Endodermal cell (in vitro differentiated cells): ENCODE measurements at regions not wholly inside any gene's neighbourhood (a gene's known extent, or its start where the extent isn't known, plus 50 kb on each side); places are given as distances from the start of the nearest gene placed in this dataset.

Experiments used
- DNase-seq: peaks from one replicate; pipeline ENCODE4 v3.0.0-alpha.2; 2017
- H3K27ac ChIP-seq: 2 replicates; pipeline ENCODE4 v1.5.1; 2013; ENCODE audit warnings: mild to moderate bottlenecking, low read depth, low read length, moderate library complexity
- H3K27me3 ChIP-seq: 2 replicates; pipeline ENCODE4 v1.6.1; 2013; ENCODE audit warnings: mild to moderate bottlenecking, low read length, moderate library complexity; ENCODE audit not compliant: insufficient read depth, control insufficient read depth, poor library complexity, severe bottlenecking
- H3K36me3 ChIP-seq: 2 replicates; pipeline ENCODE4 v1.7.0; 2013; ENCODE audit warnings: mild to moderate bottlenecking, low read length, moderate library complexity; ENCODE audit not compliant: control insufficient read depth, insufficient read depth
- H3K4me1 ChIP-seq: one replicate; pipeline ENCODE4 v1.7.0; 2013; ENCODE audit warnings: low read length; ENCODE audit not compliant: control insufficient read depth, insufficient read depth
- H3K4me3 ChIP-seq: 2 replicates; pipeline ENCODE4 v1.5.1; 2013; ENCODE audit warnings: mild to moderate bottlenecking, low read length, moderate library complexity
- H3K9ac ChIP-seq: 2 replicates; pipeline ENCODE4 v1.6.1; 2013; ENCODE audit warnings: mild to moderate bottlenecking, low read length, moderate library complexity; ENCODE audit not compliant: poor library complexity, severe bottlenecking; ENCODE audit errors: extremely low read depth
- H3K9me3 ChIP-seq: 2 replicates; pipeline ENCODE4 v1.6.1; 2013; ENCODE audit warnings: mild to moderate bottlenecking, low read length, moderate library complexity; ENCODE audit not compliant: control insufficient read depth
- H3K27ac Mint-ChIP-seq: 2 replicates; pipeline ENCODE4 v1.8.0; 2020; ENCODE audit warnings: mixed read lengths
- H3K27me3 Mint-ChIP-seq: 2 replicates; pipeline ENCODE4 v1.8.0; 2021; ENCODE audit warnings: mild to moderate bottlenecking, mixed read lengths; ENCODE audit not compliant: insufficient read depth
- H3K36me3 Mint-ChIP-seq: 2 replicates; pipeline ENCODE4 v1.8.0; 2020; ENCODE audit warnings: low read depth, mixed read lengths
- H3K4me1 Mint-ChIP-seq: 2 replicates; pipeline ENCODE4 v1.8.0; 2020; ENCODE audit warnings: mixed read lengths
- H3K4me3 Mint-ChIP-seq: 2 replicates; pipeline ENCODE4 v1.8.0; 2020; ENCODE audit warnings: mild to moderate bottlenecking, moderate library complexity, mixed read lengths
- H3K9me3 Mint-ChIP-seq: 2 replicates; pipeline ENCODE4 v1.8.0; 2020; ENCODE audit warnings: mild to moderate bottlenecking, mixed read lengths
- whole genome bisulfite sequencing, 2 experiments: methylation state at CpG; one replicate each; pipeline versions ENCODE4 v1.1.5 to v1.1.7; 2013; ENCODE audit warnings: missing lambda C conversion rate in 2 of 2, mixed read lengths in 1 of 2; ENCODE audit not compliant: insufficient coverage in 1 of 2, insufficient read length in 1 of 2; 5-methylcytosine and 5-hydroxymethylcytosine counted together
- TF ChIP-seq, protein P1 (sequence below): fragments of 200-600 bp; sonication (generic); conservative IDR thresholded peaks from 2 replicates; pipeline ENCODE4 v1.5.0; 2021; ENCODE audit warnings: antibody characterized with exemption, mild to moderate bottlenecking

DNA sequence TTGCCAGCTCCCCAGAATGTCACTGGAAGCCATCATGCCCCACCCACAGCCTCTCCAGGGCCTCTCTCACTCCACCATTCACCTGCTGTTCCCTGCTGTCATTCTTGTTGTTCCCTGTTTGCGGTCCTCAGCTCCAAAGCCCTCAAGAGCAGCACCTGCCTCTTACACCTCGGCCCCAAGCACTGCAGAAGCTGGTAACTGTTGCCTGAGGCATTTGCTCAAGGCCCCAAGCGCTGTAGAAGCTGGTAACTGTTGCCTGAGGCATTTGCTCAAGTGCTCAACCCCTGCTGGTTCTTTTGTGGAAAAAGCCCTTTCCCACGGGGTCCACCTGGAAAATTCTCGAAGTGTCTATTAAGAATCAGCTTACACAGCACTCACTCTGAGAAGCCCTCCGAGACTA is 78.0 kb downstream of the ARL6IP4 start:
- 89 to 90% methylated on average over 6 of the region's 6 CpGs for WGBS, 2 experiments
- Mint-ChIP-seq H3K27ac (peak overlapping the region; percentile 74), H3K36me3 (no peaks in the 10 kb centered on the region), H3K4me1 (peaks cover 10% of the 10 kb centered on the region), H3K27me3 (no peaks in the 10 kb centered on the region), H3K4me3 (no peak overlapping the region), H3K9me3 (no peaks in the 10 kb centered on the region)
- no peaks in the 10 kb centered on the region for H3K9me3 ChIP-seq
- no peak overlapping the region for H3K4me3 ChIP-seq
- TF ChIP-seq, protein P1, sequence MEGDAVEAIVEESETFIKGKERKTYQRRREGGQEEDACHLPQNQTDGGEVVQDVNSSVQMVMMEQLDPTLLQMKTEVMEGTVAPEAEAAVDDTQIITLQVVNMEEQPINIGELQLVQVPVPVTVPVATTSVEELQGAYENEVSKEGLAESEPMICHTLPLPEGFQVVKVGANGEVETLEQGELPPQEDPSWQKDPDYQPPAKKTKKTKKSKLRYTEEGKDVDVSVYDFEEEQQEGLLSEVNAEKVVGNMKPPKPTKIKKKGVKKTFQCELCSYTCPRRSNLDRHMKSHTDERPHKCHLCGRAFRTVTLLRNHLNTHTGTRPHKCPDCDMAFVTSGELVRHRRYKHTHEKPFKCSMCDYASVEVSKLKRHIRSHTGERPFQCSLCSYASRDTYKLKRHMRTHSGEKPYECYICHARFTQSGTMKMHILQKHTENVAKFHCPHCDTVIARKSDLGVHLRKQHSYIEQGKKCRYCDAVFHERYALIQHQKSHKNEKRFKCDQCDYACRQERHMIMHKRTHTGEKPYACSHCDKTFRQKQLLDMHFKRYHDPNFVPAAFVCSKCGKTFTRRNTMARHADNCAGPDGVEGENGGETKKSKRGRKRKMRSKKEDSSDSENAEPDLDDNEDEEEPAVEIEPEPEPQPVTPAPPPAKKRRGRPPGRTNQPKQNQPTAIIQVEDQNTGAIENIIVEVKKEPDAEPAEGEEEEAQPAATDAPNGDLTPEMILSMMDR = no peak
- no peak overlapping the region for H3K27ac ChIP-seq
- H3K9ac ChIP-seq = no peak overlapping the region
- DNase-seq = no peak
- no peaks in the 10 kb centered on the region for H3K4me1 ChIP-seq
- no peaks in the 10 kb centered on the region for H3K27me3 ChIP-seq
- H3K36me3 ChIP-seq = no peaks in the 10 kb centered on the region

DNA sequence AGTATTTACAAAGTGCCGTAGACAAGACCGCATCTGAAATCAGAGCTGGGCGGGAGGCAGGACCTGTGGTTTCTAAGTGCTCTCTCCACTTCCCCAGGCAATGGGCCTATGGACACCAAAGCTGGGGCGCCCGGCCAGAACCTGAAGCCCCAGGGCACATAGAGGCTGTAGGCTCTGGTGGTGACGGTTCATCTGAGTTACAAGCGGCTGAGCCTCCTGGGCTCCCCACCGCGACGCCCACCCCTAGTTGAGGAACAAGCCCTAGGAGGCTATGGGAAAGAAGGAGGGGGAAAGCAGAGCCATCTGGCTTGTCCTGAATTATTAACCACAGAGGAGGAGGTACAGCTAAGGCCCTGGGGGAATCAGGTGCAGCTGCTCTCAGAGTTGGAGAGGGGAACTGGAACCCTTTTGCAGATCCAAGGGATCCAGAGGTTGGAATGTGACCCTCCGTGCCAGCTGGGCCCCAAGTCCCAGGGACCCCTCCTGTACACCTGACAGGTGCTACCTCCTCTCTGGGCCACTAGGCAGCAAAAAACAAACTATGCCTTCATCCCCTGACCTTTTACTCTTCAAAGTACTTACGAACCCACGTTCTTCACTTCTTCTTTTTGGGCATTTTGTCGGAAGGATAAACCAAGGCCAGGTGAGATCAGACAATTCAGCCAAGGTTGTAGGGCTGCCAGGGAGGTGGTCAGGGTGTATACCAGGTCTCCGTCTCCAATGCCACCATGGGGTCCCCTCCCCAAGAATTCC is 77.2 kb downstream of the ARL6IP4 start:
- H3K27ac Mint-ChIP-seq = no peak overlapping the region
- Histone ChIP-seq H3K27me3 (no peaks in the 10 kb centered on the region), H3K9me3 (no peaks in the 10 kb centered on the region), H3K4me1 (no peaks in the 10 kb centered on the region), H3K27ac (no peak overlapping the region), H3K36me3 (no peaks in the 10 kb centered on the region), H3K9ac (no peak overlapping the region), H3K4me3 (no peak overlapping the region)
- no peaks in the 10 kb centered on the region for H3K36me3 Mint-ChIP-seq
- H3K4me1 Mint-ChIP-seq = peaks cover 10% of the 10 kb centered on the region
- TF ChIP-seq, protein P1 = no peak
- WGBS, 2 experiments = 95 to 100% methylated on average over 5 to 15 of the region's 15 CpGs
- DNase-seq = no peak
- H3K4me3 Mint-ChIP-seq = no peak overlapping the region
- no peaks in the 10 kb centered on the region for H3K27me3 Mint-ChIP-seq
- H3K9me3 Mint-ChIP-seq = no peaks in the 10 kb centered on the region

DNA sequence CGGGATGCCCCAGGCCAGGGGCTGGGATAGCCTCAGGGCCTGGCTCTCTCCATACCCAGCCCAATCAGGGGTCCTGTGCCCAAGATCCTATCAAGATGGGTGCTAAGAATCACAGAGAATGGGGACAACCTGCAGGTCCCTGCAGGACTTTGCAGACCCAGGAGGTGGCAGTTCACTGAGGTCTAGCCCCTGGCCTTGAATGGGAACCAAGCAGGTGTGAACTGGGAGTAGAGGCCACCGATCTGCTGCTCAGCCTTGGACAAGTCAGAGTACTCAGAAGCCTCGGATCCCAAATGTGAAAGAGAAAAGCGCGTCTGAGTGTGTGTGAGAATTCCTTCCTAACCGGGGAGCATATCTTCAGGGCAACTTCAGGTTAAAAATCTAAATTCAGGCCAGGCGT is 76.2 kb downstream of the ARL6IP4 start:
- Mint-ChIP-seq H3K4me3 (no peak overlapping the region), H3K4me1 (peaks cover 11% of the 10 kb centered on the region), H3K36me3 (no peaks in the 10 kb centered on the region), H3K9me3 (no peaks in the 10 kb centered on the region), H3K27ac (no peak overlapping the region), H3K27me3 (no peaks in the 10 kb centered on the region)
- Histone ChIP-seq H3K4me3 (no peak overlapping the region), H3K27ac (no peak overlapping the region), H3K9ac (no peak overlapping the region), H3K4me1 (no peaks in the 10 kb centered on the region), H3K36me3 (no peaks in the 10 kb centered on the region), H3K27me3 (no peaks in the 10 kb centered on the region), H3K9me3 (no peaks in the 10 kb centered on the region)
- peak; percentile 60 for DNase-seq
- TF ChIP-seq, protein P1 = peak; percentile 19
- 93 to 94% methylated on average over 7 of the region's 7 CpGs for WGBS, 2 experiments
